Stomach (tissue), 8 donors: ENCODE measurements at regions not wholly inside any gene's neighbourhood (a gene's known extent, or its start where the extent isn't known, plus 50 kb on each side); places are given as distances from the start of the nearest gene placed in this dataset.

Experiments
- DNase-seq, 2 donors: peaks; one replicate each; pipeline versions ENCODE4 v3.0.0 to v3.0.0-alpha.2; 2013 to 2019
- H3K27ac ChIP-seq, 5 donors: fragments of 200-600 bp in 4 of 5; sonication (generic) in 4 of 5; one replicate each; pipeline ENCODE4 v1.5.1; 2013 to 2019; ENCODE audit warnings: mild to moderate bottlenecking in 1 of 5, moderate library complexity in 1 of 5
- H3K27me3 ChIP-seq, 3 donors: fragments of 200-600 bp; sonication (generic); one replicate each; pipeline ENCODE4 v1.5.1; 2017 to 2019; ENCODE audit warnings: mixed run types in 1 of 3
- H3K36me3 ChIP-seq, 4 donors: fragments of 200-600 bp; sonication (generic); 1 replicate in 3 of 4; 2 replicates in 1 of 4; pipeline ENCODE4 v1.5.1; 2016 to 2019
- H3K4me1 ChIP-seq, 4 donors: fragments of 200-600 bp; sonication (generic); one replicate each; pipeline ENCODE4 v1.5.1; 2016 to 2019
- H3K4me3 ChIP-seq, 4 donors: fragments of 200-600 bp; sonication (generic) in 3 of 4; one replicate each; pipeline ENCODE4 v1.5.1; 2016 to 2019; ENCODE audit warnings: mild to moderate bottlenecking in 1 of 4
- H3K9me3 ChIP-seq, 4 donors: fragments of 200-600 bp; sonication (generic); one replicate each; pipeline ENCODE4 v1.5.1; 2016 to 2019
- CTCF ChIP-seq, 7 experiments: fragments of 450-650 bp in 4 of 7; fragments of 200-600 bp in 3 of 7; sonication (generic) in 3 of 7; IDR thresholded peaks; one replicate each; pipeline ENCODE4 v1.5.1; 2016 to 2019; ENCODE audit warnings: antibody characterized with exemption in 7 of 7, control low read depth in 2 of 7, mild to moderate bottlenecking in 1 of 7
- EP300 ChIP-seq: sonication (generic); formaldehyde crosslinking; IDR thresholded peaks from one replicate; pipeline ENCODE4 v1.6.1; 2017; ENCODE audit warnings: antibody characterized with exemption
- POLR2A ChIP-seq, 4 donors: fragments of 450-650 bp; IDR thresholded peaks; one replicate each; pipeline ENCODE4 v1.6.1; 2016; ENCODE audit warnings: antibody characterized with exemption in 4 of 4, control low read depth in 2 of 4, mild to moderate bottlenecking in 1 of 4, moderate library complexity in 1 of 4
- POLR2AphosphoS5 ChIP-seq, 3 donors: sonication (generic); formaldehyde crosslinking; IDR thresholded peaks; one replicate each; pipeline ENCODE4 v1.6.1; 2016; ENCODE audit warnings: antibody characterized with exemption in 3 of 3
- WGBS, 5 donors: extraction: QIAGEN DNeasy Blood & Tissue Kit in 3 of 5; methylation state at CpG; one replicate each; pipeline versions ENCODE4 v1.1.5 to v1.1.7; 2013 to 2018; 5-methylcytosine and 5-hydroxymethylcytosine counted together
- intact Hi-C: fragments of 100-400 bp; cut with DNase I; formaldehyde crosslinking; loops from one replicate; pipeline ENCODE4 v1.15.1; 2023; ENCODE audit warnings: low total_unique reads
- donor health status: healthy with polysubstance abuse.
- donor health status: Bipolar disorder and iron deficiency.
- donor health status: healthy.

- H3K36me3 ChIP-seq: no peaks in the 10 kb centered on the region
- WGBS, 5 donors: 86 to 96% (median 95%) methylated on average over 13 to 16 of the region's 16 CpGs
- intact Hi-C loops: no loop called here
These were observed 61.0 kb upstream of the DCAF8L1 start for GRCh38 chrX:28042260-28042659.

GRCh38 chrX:28039258-28039657 is 58.0 kb upstream of the DCAF8L1 start:
- H3K27me3 ChIP-seq: no peaks in the 10 kb centered on the region
- H3K9me3 ChIP-seq: peaks cover 0 to 9% (median 0%) of the 10 kb centered on the region in 4 donors
- WGBS, 5 donors: 83 to 93% (median 91%) methylated on average over 8 of the region's 8 CpGs
- DNase-seq: no peak
- intact Hi-C loops: no loop called here
- TF ChIP-seq CTCF (IDR thresholded peaks at IDR 0.05) (no peak), POLR2AphosphoS5 (IDR thresholded peaks at IDR 0.05) (no peak), EP300 (no peak), POLR2A (IDR thresholded peaks at IDR 0.05) (no peak)
- no peak overlapping the region for H3K27ac ChIP-seq
- H3K4me3 ChIP-seq: no peak overlapping the region
- H3K4me1 ChIP-seq: no peaks in the 10 kb centered on the region
- no peaks in the 10 kb centered on the region for H3K36me3 ChIP-seq

More at GRCh38 chrX:28042260-28042659, 61.0 kb upstream of the DCAF8L1 start:
- H3K9me3 ChIP-seq: peaks cover 0 to 9% (median 0%) of the 10 kb centered on the region in 4 donors
- H3K4me1 ChIP-seq: no peaks in the 10 kb centered on the region
- no peak overlapping the region for H3K4me3 ChIP-seq
- TF ChIP-seq CTCF (IDR thresholded peaks at IDR 0.05) (no peak), EP300 (no peak), POLR2A (IDR thresholded peaks at IDR 0.05) (no peak), POLR2AphosphoS5 (IDR thresholded peaks at IDR 0.05) (no peak)
- H3K27ac ChIP-seq: no peak overlapping the region
- no peaks in the 10 kb centered on the region for H3K27me3 ChIP-seq
- DNase-seq: no peak
